Erythroblast (primary cell): ENCODE measurements at regions not wholly inside any gene's neighbourhood (a gene's known extent, or its start where the extent isn't known, plus 50 kb on each side); places are given as distances from the start of the nearest gene placed in this dataset.

Experiments used
- GATA1 ChIP-seq: IDR thresholded peaks from 2 replicates; pipeline ENCODE4 v1.6.1; 2011; ENCODE audit warnings: low read depth, mild to moderate bottlenecking, control low read depth, low read length, moderate library complexity
- POLR2A ChIP-seq: IDR thresholded peaks from 2 replicates; pipeline ENCODE4 v1.6.1; 2011; ENCODE audit warnings: mild to moderate bottlenecking, low read length

- TF ChIP-seq POLR2A (no peak), GATA1 (no peak)
Observed at GRCh38 chr16:54875443-54875842, 55.2 kb upstream of the IRX5 start.
